Lower leg skin (tissue), 4 donors: ENCODE measurements at regions not wholly inside any gene's neighbourhood (a gene's known extent, or its start where the extent isn't known, plus 50 kb on each side); places are given as distances from the start of the nearest gene placed in this dataset.

Experiments
- DNase-seq, 2 donors: peaks; one replicate each; pipeline ENCODE4 v3.0.0-alpha.2; 2019; ENCODE audit warnings: low spot score in 2 of 2
- H3K4me3 ChIP-seq: fragments of 200-600 bp; sonication (generic); 2 replicates; pipeline ENCODE4 v1.5.1; 2017; ENCODE audit warnings: mild to moderate bottlenecking, low read depth; ENCODE audit not compliant: poor library complexity, severe bottlenecking
- CTCF ChIP-seq, 3 donors: fragments of 450-650 bp; IDR thresholded peaks; one replicate each; pipeline ENCODE4 v1.5.1; 2016; ENCODE audit warnings: antibody characterized with exemption in 3 of 3, mild to moderate bottlenecking in 3 of 3, moderate library complexity in 2 of 3
- POLR2A ChIP-seq, 2 donors: fragments of 450-650 bp; IDR thresholded peaks; one replicate each; pipeline ENCODE4 v1.6.1; 2016 to 2017; ENCODE audit warnings: antibody characterized with exemption in 2 of 2, mild to moderate bottlenecking in 1 of 2, moderate library complexity in 1 of 2
- WGBS, 2 donors: methylation state at CpG; one replicate each; pipeline ENCODE4 v1.1.5; 2018; 5-methylcytosine and 5-hydroxymethylcytosine counted together
- intact Hi-C: fragments of 100-400 bp; cut with DNase I; formaldehyde crosslinking; loops from one replicate; pipeline ENCODE4 v1.15.0; 2023; ENCODE audit warnings: low total_unique reads

DNA sequence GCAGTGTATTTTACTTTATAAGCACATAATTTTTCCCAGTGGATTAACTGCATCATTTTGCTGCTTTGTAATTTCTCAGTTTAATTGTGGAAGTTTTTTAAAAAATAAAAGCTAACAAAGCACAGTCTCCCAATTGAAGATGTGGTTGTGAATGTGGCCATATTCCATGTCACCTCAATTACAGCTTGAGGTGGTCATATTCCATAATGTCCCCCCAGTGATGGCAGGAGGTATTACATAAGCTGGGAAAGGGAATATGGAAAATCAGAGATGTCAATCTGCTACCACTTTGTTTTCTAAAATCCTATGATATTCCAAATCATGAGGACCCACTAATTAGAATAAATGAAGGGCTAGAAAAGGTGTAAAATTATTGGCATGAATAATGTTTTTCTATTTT lies 1672.0 kb upstream of the CDH9 start:
- TF ChIP-seq POLR2A (IDR thresholded peaks at IDR 0.05): no peak
- TF ChIP-seq CTCF (IDR thresholded peaks at IDR 0.05): no peak
- no peak overlapping the region for H3K4me3 ChIP-seq
- intact Hi-C loops: no loop called here
- DNase-seq: no peak

- H3K4me3 ChIP-seq: no peak overlapping the region
- intact Hi-C loops: no loop called here
- TF ChIP-seq POLR2A (IDR thresholded peaks at IDR 0.05) (no peak), CTCF (IDR thresholded peaks at IDR 0.05) (no peak)
- 88% methylated on average over 5 of the region's 5 CpGs for WGBS, 2 donors
- no peak for DNase-seq
Observed at GRCh38 chr5:28708472-28708871, 1670.1 kb upstream of the CDH9 start.

DNA sequence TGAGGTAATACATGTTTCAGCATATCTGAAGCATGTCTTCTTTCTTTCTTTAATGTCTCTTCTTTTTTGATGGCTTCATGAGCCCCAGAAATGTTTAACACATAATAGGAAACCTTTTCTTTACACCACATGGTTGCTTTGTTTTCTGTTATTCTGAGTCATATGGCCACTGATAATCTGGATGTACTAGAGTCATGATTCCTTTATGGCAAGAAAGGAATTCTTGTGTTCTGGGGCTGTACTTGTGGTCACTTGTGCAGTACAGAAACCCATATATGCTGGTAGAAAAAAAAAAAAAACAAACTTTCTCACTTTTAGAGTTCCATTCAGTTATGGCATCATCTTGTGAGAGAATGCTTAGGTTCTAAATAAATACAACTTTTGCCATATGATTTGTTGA lies 1669.3 kb upstream of the CDH9 start:
- no peak for DNase-seq
- H3K4me3 ChIP-seq: no peak overlapping the region
- intact Hi-C loops: no loop called here
- TF ChIP-seq POLR2A (IDR thresholded peaks at IDR 0.05) (no peak), CTCF (IDR thresholded peaks at IDR 0.05) (no peak)

GRCh38 chr5:28703651-28704260 lies 1665.4 kb upstream of the CDH9 start:
- WGBS, 2 donors: 52 to 54% methylated on average over 1 of the region's 1 CpG
- intact Hi-C loops: no loop called here
- TF ChIP-seq POLR2A (IDR thresholded peaks at IDR 0.05) (no peak), CTCF (IDR thresholded peaks at IDR 0.05) (no peak)
- no peak overlapping the region for H3K4me3 ChIP-seq
- no peak for DNase-seq

DNA sequence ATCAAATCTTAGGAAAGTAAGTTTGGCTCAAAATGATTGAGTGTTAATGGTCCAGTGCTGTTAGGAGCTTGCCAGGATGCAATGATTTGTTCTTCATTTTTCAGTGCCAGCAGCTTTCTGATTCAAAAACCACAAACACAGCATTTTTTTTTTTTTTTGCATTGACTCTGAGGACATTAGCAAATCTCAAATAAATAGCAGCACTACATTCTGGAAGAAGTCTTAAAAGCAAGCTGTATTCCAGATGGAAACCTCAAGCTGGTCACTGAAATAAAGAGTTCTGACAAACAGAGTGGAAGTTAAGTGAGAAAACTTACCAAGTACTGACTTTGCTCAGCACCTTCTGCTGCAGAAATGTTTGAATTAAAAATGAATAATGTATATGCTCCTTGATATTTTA lies 1653.1 kb upstream of the CDH9 start:
- no peak for DNase-seq
- TF ChIP-seq POLR2A (IDR thresholded peaks at IDR 0.05): no peak
- no peak for TF ChIP-seq CTCF (IDR thresholded peaks at IDR 0.05)
- intact Hi-C loops: no loop called here
- H3K4me3 ChIP-seq: no peak overlapping the region

GRCh38 chr5:28685794-28686193 lies 1647.4 kb upstream of the CDH9 start:
- WGBS, 2 donors: 52 to 53% methylated on average over 6 of the region's 6 CpGs
- DNase-seq: no peak
- H3K4me3 ChIP-seq: no peak overlapping the region
- TF ChIP-seq POLR2A (IDR thresholded peaks at IDR 0.05): no peak
- intact Hi-C loops: no loop called here
